ENCODE measurements at regions not wholly inside any gene's neighbourhood (a gene's known extent, or its start where the extent isn't known, plus 50 kb on each side); places are given as distances from the start of the nearest gene placed in this dataset.

GRCh38 chr4:148975464-148975863 lies 533.2 kb upstream of the NR3C2 start:
- Histone ChIP-seq H4K20me1 (ENCODE audit: control insufficient read depth, insufficient read depth, low read length, poor library complexity, severe bottlenecking) (no peaks in the 10 kb centered on the region), H2AFZ (ENCODE audit: insufficient read depth, low read depth, low read length, poor library complexity, severe bottlenecking) (no peak overlapping the region), H3K27ac (ENCODE audit: low read length in 2 of 2) (no peak overlapping the region), H3K79me2 (ENCODE audit: control insufficient read depth, insufficient read depth, low read length) (no peaks in the 10 kb centered on the region), H3K36me3 (replicated peaks in 1 of 2; ENCODE audit: control extremely low read depth in 1 of 2, control insufficient read depth in 1 of 2, extremely low read depth in 1 of 2, insufficient read depth in 2 of 2, low read length in 1 of 2) (no peaks in the 10 kb centered on the region), H3K4me2 (replicated peaks; ENCODE audit: low read depth, low read length, poor library complexity, severe bottlenecking) (no peak overlapping the region), H3K4me1 (ENCODE audit: control insufficient read depth in 2 of 2, insufficient read depth in 2 of 2, low read length in 2 of 2) (no peaks in the 10 kb centered on the region), H3K4me3 (ENCODE audit: control extremely low read depth in 1 of 5, extremely low read depth in 1 of 5, insufficient read depth in 1 of 5, low read depth in 2 of 5, low read length in 4 of 5) (no peak overlapping the region), H3K9me3 (ENCODE audit: control extremely low read depth in 1 of 3, control insufficient read depth in 2 of 3, insufficient read depth in 1 of 3, low read length in 2 of 3) (peaks cover 0 to 7% (median 2%) of the 10 kb centered on the region in 3 donors), H3K9ac (ENCODE audit: low read length) (no peak overlapping the region), H3K27me3 (replicated peaks in 1 of 4; ENCODE audit: control extremely low read depth in 1 of 4, control insufficient read depth in 3 of 4, insufficient read depth in 4 of 4, low read length in 3 of 4) (no peaks in the 10 kb centered on the region)
- intact Hi-C loops (cut with micrococcal nuclease): no loop called here
- no peak for ATAC-seq (ENCODE audit: low read depth)
- Mint-ChIP-seq H3K4me3 (no peak overlapping the region), H3K9me3 (ENCODE audit: insufficient read depth) (peaks cover 1% of the 10 kb centered on the region), H3K27ac (no peak overlapping the region), H3K4me1 (peaks cover 10% of the 10 kb centered on the region), H3K27me3 (no peaks in the 10 kb centered on the region)
- ChIA-PET POLR2A (no interaction called here), CTCF (no interaction called here)
- no peak for DNase-seq
- no CpG with 5 or more reads among the region's 1 CpG for WGBS (ENCODE audit: insufficient coverage)
- no peak for TF ChIP-seq EZH2 (IDR thresholded peaks at IDR 0.05; ENCODE audit: borderline replicate concordance, insufficient read depth, low read depth, low read length, poor library complexity, severe bottlenecking)
- no peak for TF ChIP-seq CTCF (IDR thresholded peaks at IDR 0.05)

DNA sequence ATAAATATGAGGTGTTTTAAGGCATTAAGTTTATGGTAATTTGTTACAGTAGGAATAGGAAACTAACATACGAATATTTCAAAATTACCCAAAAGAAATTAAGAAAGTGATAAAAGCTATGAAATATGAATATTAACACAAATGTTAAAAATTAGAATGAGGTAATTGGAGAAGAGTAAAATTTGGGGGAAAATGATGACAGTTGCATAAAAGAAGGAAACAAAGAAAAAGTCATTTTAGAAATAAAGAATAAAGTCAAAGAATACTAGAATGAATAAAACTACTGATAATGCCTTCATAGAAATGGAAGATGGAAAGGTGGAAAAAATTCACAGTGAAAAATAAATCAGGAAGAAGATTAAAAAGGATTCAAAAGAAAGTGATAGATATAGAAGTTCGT lies 522.9 kb upstream of the NR3C2 start:
- CTCF ChIA-PET: no interaction called here
- ATAC-seq (ENCODE audit: low read depth): no peak

More for the DNA sequence above, 522.9 kb upstream of the NR3C2 start:
- intact Hi-C loops (cut with micrococcal nuclease): no loop called here
- TF ChIP-seq EZH2 (IDR thresholded peaks at IDR 0.05; ENCODE audit: borderline replicate concordance, insufficient read depth, low read depth, low read length, poor library complexity, severe bottlenecking) (no peak), CTCF (IDR thresholded peaks at IDR 0.05) (no peak)
- H3K79me2 ChIP-seq (ENCODE audit: control insufficient read depth, insufficient read depth, low read length): no peaks in the 10 kb centered on the region
- DNase-seq: no peak
- H4K20me1 ChIP-seq (ENCODE audit: control insufficient read depth, insufficient read depth, low read length, poor library complexity, severe bottlenecking): no peaks in the 10 kb centered on the region
- H3K27me3 ChIP-seq (replicated peaks in 1 of 4; ENCODE audit: control extremely low read depth in 1 of 4, control insufficient read depth in 3 of 4, insufficient read depth in 4 of 4, low read length in 3 of 4): no peaks in the 10 kb centered on the region
- no peak overlapping the region for H3K27ac ChIP-seq (ENCODE audit: low read length in 2 of 2)
- POLR2A ChIA-PET: no interaction called here
- no peak overlapping the region for H3K9ac ChIP-seq (ENCODE audit: low read length)
- peaks cover 2 to 5% of the 10 kb centered on the region in 2 donors for H3K4me1 ChIP-seq (ENCODE audit: control insufficient read depth in 2 of 2, insufficient read depth in 2 of 2, low read length in 2 of 2)
- H3K4me2 ChIP-seq (replicated peaks; ENCODE audit: low read depth, low read length, poor library complexity, severe bottlenecking): no peak overlapping the region
- H3K4me1 Mint-ChIP-seq: peaks cover 5% of the 10 kb centered on the region
- H3K4me3 Mint-ChIP-seq: no peak overlapping the region
- no peak overlapping the region for H2AFZ ChIP-seq (ENCODE audit: insufficient read depth, low read depth, low read length, poor library complexity, severe bottlenecking)
- H3K9me3 ChIP-seq (ENCODE audit: control extremely low read depth in 1 of 3, control insufficient read depth in 2 of 3, insufficient read depth in 1 of 3, low read length in 2 of 3): no peaks in the 10 kb centered on the region
- no peak overlapping the region for H3K27ac Mint-ChIP-seq
- H3K27me3 Mint-ChIP-seq: no peaks in the 10 kb centered on the region
- H3K9me3 Mint-ChIP-seq (ENCODE audit: insufficient read depth): peaks cover 6% of the 10 kb centered on the region
- no peak overlapping the region for H3K4me3 ChIP-seq (ENCODE audit: control extremely low read depth in 1 of 5, extremely low read depth in 1 of 5, insufficient read depth in 1 of 5, low read depth in 2 of 5, low read length in 4 of 5)
- H3K36me3 ChIP-seq (replicated peaks in 1 of 2; ENCODE audit: control extremely low read depth in 1 of 2, control insufficient read depth in 1 of 2, extremely low read depth in 1 of 2, insufficient read depth in 2 of 2, low read length in 1 of 2): no peaks in the 10 kb centered on the region
- no CpG with 5 or more reads among the region's 2 CpGs for WGBS (ENCODE audit: insufficient coverage)

Data from B cell (primary cell).